AG10803 (cell line): ENCODE measurements at regions not wholly inside any gene's neighbourhood (a gene's known extent, or its start where the extent isn't known, plus 50 kb on each side); places are given as distances from the start of the nearest gene placed in this dataset.

Experiments
- DNase-seq: peaks from one replicate; pipeline ENCODE4 v3.0.0; 2010; ENCODE audit warnings: low read depth
- H3K4me3 ChIP-seq: 2 replicates; pipeline ENCODE4 v1.5.1; 2011; ENCODE audit warnings: mild to moderate bottlenecking, low read length, control low read depth
- TF ChIP-seq, protein P1 (sequence below): conservative IDR thresholded peaks from 2 replicates; pipeline ENCODE4 v1.5.1; 2011; ENCODE audit warnings: mild to moderate bottlenecking, low read length, control low read depth, inconsistent platforms

GRCh38 chr16:8376858-8377257 is 213.5 kb downstream of the TMEM114 start:
- DNase-seq = no peak
- TF ChIP-seq, protein P1, sequence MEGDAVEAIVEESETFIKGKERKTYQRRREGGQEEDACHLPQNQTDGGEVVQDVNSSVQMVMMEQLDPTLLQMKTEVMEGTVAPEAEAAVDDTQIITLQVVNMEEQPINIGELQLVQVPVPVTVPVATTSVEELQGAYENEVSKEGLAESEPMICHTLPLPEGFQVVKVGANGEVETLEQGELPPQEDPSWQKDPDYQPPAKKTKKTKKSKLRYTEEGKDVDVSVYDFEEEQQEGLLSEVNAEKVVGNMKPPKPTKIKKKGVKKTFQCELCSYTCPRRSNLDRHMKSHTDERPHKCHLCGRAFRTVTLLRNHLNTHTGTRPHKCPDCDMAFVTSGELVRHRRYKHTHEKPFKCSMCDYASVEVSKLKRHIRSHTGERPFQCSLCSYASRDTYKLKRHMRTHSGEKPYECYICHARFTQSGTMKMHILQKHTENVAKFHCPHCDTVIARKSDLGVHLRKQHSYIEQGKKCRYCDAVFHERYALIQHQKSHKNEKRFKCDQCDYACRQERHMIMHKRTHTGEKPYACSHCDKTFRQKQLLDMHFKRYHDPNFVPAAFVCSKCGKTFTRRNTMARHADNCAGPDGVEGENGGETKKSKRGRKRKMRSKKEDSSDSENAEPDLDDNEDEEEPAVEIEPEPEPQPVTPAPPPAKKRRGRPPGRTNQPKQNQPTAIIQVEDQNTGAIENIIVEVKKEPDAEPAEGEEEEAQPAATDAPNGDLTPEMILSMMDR = no peak
- no peak overlapping the region for H3K4me3 ChIP-seq

DNA sequence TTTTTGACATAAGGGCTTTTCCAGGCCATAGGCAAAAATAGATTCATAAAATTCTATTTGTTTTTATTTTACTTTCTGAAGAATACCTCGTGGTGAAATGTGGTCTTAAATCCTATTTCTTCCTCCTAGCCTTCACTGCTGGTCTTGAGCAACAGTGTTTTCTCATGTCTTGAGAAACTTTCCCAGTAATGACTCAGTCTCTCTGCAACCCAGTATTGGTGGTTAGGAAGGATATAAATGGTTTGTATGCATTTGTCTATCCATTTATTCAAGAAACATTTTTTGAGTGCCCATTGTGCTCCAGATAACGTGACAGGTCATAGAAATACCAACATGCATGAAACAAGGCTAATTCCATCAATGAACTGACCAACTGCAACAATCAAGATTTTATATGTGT is 213.9 kb downstream of the TMEM114 start:
- no peak for DNase-seq
- TF ChIP-seq, protein P1 = no peak
- no peak overlapping the region for H3K4me3 ChIP-seq

DNA sequence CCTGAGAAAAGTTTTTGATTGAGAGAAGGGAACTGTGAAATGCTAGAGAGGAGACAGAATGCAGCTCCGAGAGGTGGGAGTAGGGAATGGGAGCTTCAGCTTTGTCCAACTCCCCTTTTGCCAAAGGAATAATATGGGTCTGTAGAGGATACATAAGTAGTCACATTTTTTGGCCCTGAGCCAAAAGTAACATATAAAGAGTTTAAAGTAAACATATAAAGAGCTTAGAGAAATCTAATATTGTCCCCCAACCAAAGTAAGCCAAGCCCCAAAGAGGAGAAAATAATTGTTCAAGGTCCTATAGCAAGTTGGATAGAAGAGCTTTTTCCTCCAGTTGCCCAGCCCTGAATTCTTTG is 215.1 kb downstream of the TMEM114 start:
- H3K4me3 ChIP-seq = no peak overlapping the region
- TF ChIP-seq, protein P1 = no peak
- DNase-seq = no peak

GRCh38 chr16:8374586-8375231 is 215.6 kb downstream of the TMEM114 start:
- DNase-seq = no peak
- no peak overlapping the region for H3K4me3 ChIP-seq
- TF ChIP-seq, protein P1 = no peak

DNA sequence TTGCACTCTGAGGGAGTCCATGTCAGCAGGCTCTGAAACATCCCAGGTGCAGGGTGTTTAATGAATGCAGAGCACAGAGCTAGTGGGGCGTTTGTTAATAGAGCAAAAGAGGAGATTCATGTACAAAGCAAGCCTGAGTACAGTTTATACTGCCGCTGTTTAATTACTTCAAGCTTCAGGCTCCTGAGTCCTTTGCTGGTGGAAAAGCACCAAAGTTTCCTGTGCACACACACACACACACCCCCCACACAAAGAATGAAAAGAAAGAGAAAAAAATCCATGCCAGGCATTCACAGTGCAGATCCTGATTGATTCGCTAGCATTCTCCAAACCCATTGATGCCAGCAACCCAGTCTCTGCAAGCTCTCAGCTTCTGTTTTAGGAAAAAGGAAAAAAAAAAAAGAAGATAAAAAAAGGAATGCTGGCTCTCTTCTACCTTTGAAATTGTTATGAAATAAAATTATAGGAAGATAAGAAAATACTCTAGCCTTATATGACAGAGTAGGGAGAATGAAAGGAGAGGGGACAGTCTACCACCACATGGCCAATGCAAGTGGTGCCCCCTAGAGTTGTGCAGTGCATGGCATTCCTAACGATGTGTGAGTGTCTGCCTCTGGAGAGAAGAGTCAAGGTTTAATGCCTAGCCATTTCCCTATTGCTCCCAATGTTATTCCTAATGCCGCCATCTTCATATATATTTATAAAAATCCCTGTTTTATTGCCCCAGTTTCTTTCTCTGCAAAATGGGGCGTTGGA is 216.5 kb downstream of the TMEM114 start:
- TF ChIP-seq, protein P1 = no peak
- no peak overlapping the region for H3K4me3 ChIP-seq
- no peak for DNase-seq

DNA sequence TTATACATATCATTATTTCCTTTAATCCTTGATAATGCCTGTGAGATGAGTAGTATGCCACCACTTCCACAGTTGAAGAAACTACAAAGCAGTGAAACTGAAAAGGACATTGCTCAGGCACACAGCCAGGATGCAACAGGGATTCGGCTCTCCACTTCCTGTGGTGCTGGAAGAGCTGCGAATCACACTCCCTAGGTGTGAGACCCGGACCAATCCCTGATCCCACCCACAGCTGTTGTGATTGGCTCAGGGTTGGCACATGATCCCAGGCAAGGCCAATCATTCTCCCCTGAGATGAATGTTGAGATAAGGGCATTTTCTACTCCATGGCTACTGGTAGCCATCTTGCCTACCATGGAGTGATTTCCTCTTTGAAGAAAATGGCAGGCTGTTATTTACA is 218.2 kb downstream of the TMEM114 start:
- TF ChIP-seq, protein P1 = no peak
- no peak overlapping the region for H3K4me3 ChIP-seq
- no peak for DNase-seq
